GM23248 (cell line): ENCODE measurements at regions not wholly inside any gene's neighbourhood (a gene's known extent, or its start where the extent isn't known, plus 50 kb on each side); places are given as distances from the start of the nearest gene placed in this dataset.
A peak's percentile ranks its signal among the peaks of the same experiment; 100 is the strongest.

Experiments
- DNase-seq: peaks from one replicate; pipeline ENCODE4 v3.0.0-alpha.2; 2015
- H2AFZ ChIP-seq: fragments of 200-600 bp; sonication (generic); 2 replicates; pipeline ENCODE4 v1.6.1; 2016; ENCODE audit warnings: antibody characterized with exemption
- H3F3A ChIP-seq: fragments of 200-600 bp; sonication (generic); 2 replicates; pipeline ENCODE4 v1.6.1; 2016; ENCODE audit warnings: mild to moderate bottlenecking, antibody characterized with exemption, mixed run types; ENCODE audit not compliant: insufficient read depth
- H3K27ac ChIP-seq: fragments of 200-600 bp; sonication (generic); 2 replicates; pipeline ENCODE4 v1.5.1; 2016; ENCODE audit warnings: mild to moderate bottlenecking
- H3K27me3 ChIP-seq: fragments of 200-600 bp; sonication (generic); replicated peaks from 2 replicates; pipeline ENCODE4 v1.6.1; 2016; ENCODE audit warnings: mild to moderate bottlenecking; ENCODE audit not compliant: insufficient read depth
- H3K36me3 ChIP-seq: fragments of 200-600 bp; sonication (generic); 2 replicates; pipeline ENCODE4 v1.6.1; 2016; ENCODE audit warnings: low read depth, mild to moderate bottlenecking
- H3K4me1 ChIP-seq: fragments of 200-600 bp; sonication (generic); 2 replicates; pipeline ENCODE4 v1.6.1; 2016; ENCODE audit warnings: mild to moderate bottlenecking; ENCODE audit not compliant: insufficient read depth
- H3K4me2 ChIP-seq: fragments of 200-600 bp; sonication (generic); one replicate; pipeline ENCODE4 v1.6.1; 2016; ENCODE audit warnings: mild to moderate bottlenecking; ENCODE audit not compliant: unreplicated experiment
- H3K4me3 ChIP-seq: fragments of 200-600 bp; sonication (generic); 2 replicates; pipeline ENCODE4 v1.5.1; 2016; ENCODE audit warnings: mild to moderate bottlenecking
- H3K79me2 ChIP-seq: fragments of 200-600 bp; sonication (generic); 2 replicates; pipeline ENCODE4 v1.6.1; 2016; ENCODE audit warnings: mild to moderate bottlenecking; ENCODE audit not compliant: insufficient read depth
- H3K9ac ChIP-seq: fragments of 200-600 bp; sonication (generic); 2 replicates; pipeline ENCODE4 v1.6.1; 2016; ENCODE audit warnings: mild to moderate bottlenecking
- H3K9me2 ChIP-seq: fragments of 200-600 bp; sonication (generic); 2 replicates; pipeline ENCODE4 v1.6.1; 2016; ENCODE audit warnings: mixed run types, mild to moderate bottlenecking, moderate library complexity; ENCODE audit not compliant: insufficient read depth
- H3K9me3 ChIP-seq: fragments of 200-600 bp; sonication (generic); one replicate; pipeline ENCODE4 v1.6.1; 2017; ENCODE audit warnings: low read depth
- H4K20me1 ChIP-seq: fragments of 200-600 bp; sonication (generic); 2 replicates; pipeline ENCODE4 v1.6.0; 2016; ENCODE audit not compliant: insufficient read depth
- EZH2 ChIP-seq: fragments of 200-600 bp; sonication (generic); IDR thresholded peaks from 2 replicates; pipeline ENCODE4 v1.6.1; 2018; ENCODE audit warnings: antibody characterized with exemption, mild to moderate bottlenecking; ENCODE audit not compliant: insufficient read depth, poor library complexity, severe bottlenecking
- EZH2phosphoT487 ChIP-seq: fragments of 200-600 bp; sonication (generic); IDR thresholded peaks from 2 replicates; pipeline ENCODE4 v1.6.1; 2018; ENCODE audit warnings: antibody characterized with exemption, moderate library complexity, mild to moderate bottlenecking, low read depth; ENCODE audit not compliant: insufficient read depth
- WGBS, 2 experiments: methylation state at CpG; one replicate each; pipeline ENCODE4 v1.1.6; 2015 to 2017; ENCODE audit warnings: low lambda C conversion rate in 2 of 2, low coverage in 1 of 2; ENCODE audit errors: missing lambda C conversion rate in 2 of 2; 5-methylcytosine and 5-hydroxymethylcytosine counted together
- in situ Hi-C: fragments of 300-500 bp; cut with MboI; formaldehyde crosslinking; loops from 2 replicates; pipeline ENCODE4 v1.15.0; 2020

DNA sequence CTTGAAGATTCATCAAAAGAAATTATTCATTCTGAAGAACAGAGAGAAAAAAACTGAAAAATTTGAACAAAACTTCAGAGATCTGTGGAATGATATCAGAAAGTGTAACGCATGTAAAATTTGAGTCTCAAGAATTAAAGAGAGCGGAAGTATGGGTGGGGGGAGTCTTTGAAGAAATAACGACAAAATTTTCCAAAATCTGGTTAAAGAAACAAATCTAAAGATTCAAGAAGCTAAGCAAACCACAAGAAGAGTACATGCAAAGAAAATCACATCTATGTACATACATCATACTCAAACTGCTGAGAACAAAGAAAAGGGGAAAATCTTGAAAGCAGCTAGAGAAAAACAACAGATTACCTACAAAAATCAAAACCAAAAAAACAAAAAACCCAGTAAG is 149.4 kb upstream of the TBCA start:
- no peak overlapping the region for H3K27ac ChIP-seq
- H3K4me3 ChIP-seq, result no peak overlapping the region
- DNase-seq, result no peak
- H3K36me3 ChIP-seq, result no peaks in the 10 kb centered on the region
- no peaks in the 10 kb centered on the region; the same call in 1 of the 2 replicates for H3F3A ChIP-seq
- no peak overlapping the region for H2AFZ ChIP-seq
- in situ Hi-C loops, result no loop called here
- H4K20me1 ChIP-seq, result no peaks in the 10 kb centered on the region
- H3K9ac ChIP-seq, result no peak overlapping the region
- 75 to 94% methylated on average over 3 of the region's 3 CpGs for WGBS, 2 experiments
- H3K9me3 ChIP-seq, result no peaks in the 10 kb centered on the region
- H3K4me1 ChIP-seq, result peaks cover 5% of the 10 kb centered on the region; the same call in 1 of the 2 replicates
- TF ChIP-seq EZH2phosphoT487 (no peak), EZH2 (no peak)
- no peak overlapping the region for H3K4me2 ChIP-seq
- 0 out of 2 replicates have a peak, but pooled peaks cover 8% of the 10 kb centered on the region for H3K27me3 ChIP-seq
- H3K9me2 ChIP-seq, result no peaks in the 10 kb centered on the region
- no peaks in the 10 kb centered on the region for H3K79me2 ChIP-seq

DNA sequence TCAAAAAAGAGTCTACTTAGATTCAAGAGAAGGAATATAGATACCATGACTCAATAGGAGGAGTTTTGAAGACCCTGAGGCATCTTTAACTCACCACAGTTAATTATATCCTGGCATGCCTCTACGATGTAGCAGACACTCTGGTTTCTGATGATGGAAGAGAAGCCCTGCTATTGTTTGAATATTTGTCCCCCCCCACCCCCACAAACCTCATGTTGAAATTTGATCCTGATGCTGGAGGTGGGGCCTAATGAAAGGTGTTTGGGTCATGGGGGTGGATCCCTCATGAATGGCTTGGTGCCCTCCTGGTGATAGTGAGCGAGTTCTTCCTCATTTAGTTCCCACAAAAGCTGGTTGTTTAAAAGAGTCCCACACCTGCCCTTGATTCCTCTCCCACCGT is 147.9 kb upstream of the TBCA start:
- H4K20me1 ChIP-seq, result no peaks in the 10 kb centered on the region
- no peak overlapping the region for H3K4me3 ChIP-seq
- 32 to 34% methylated on average over 3 of the region's 3 CpGs for WGBS, 2 experiments
- H3K9me3 ChIP-seq, result no peaks in the 10 kb centered on the region
- H3K9me2 ChIP-seq, result no peaks in the 10 kb centered on the region
- TF ChIP-seq EZH2phosphoT487, result no peak
- no peak for TF ChIP-seq EZH2
- H3F3A ChIP-seq, result no peaks in the 10 kb centered on the region; the same call in 1 of the 2 replicates
- H3K27ac ChIP-seq, result no peak overlapping the region
- peak; percentile 27 for DNase-seq
- H2AFZ ChIP-seq, result no peak overlapping the region
- H3K4me1 ChIP-seq, result peaks cover 5% of the 10 kb centered on the region; the same call in 1 of the 2 replicates
- H3K36me3 ChIP-seq, result no peaks in the 10 kb centered on the region
- no peak overlapping the region for H3K9ac ChIP-seq
- in situ Hi-C loops, result no loop called here
- H3K79me2 ChIP-seq, result no peaks in the 10 kb centered on the region
- no peaks in the 10 kb centered on the region for H3K27me3 ChIP-seq
- H3K4me2 ChIP-seq, result no peak overlapping the region

DNA sequence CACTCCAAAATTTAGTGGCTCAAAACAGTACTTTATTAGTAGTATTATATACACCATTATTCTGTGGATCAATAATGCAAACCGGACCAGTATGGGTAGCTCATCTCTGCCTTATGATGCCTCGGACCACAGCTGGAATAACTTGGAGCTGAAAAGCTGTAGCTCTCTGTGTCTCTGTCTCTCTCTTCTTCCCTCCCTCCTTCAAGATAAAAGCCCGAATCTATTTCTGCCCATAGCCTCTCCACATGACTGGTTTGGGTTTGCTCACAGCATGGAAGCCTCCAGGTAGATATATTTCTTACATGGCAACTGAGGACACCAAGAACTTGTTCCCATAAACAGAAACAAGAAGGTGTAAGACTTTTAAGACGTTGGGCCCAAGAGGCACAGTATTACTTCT is 147.5 kb upstream of the TBCA start:
- H3K9ac ChIP-seq, result no peak overlapping the region
- H3K9me2 ChIP-seq, result no peaks in the 10 kb centered on the region
- H3K27ac ChIP-seq, result no peak overlapping the region
- no peak overlapping the region for H3K4me2 ChIP-seq
- no peaks in the 10 kb centered on the region for H3K36me3 ChIP-seq
- no peaks in the 10 kb centered on the region for H3K9me3 ChIP-seq
- H3K4me1 ChIP-seq, result peaks cover 5% of the 10 kb centered on the region; the same call in 1 of the 2 replicates
- WGBS, 2 experiments, result 54 to 64% methylated on average over 4 of the region's 4 CpGs
- H2AFZ ChIP-seq, result 0 out of 2 replicates have a peak overlapping the region, but pooled peaks have one; percentile 22
- no peak for DNase-seq
- TF ChIP-seq EZH2phosphoT487, result no peak
- no peak for TF ChIP-seq EZH2
- H3K4me3 ChIP-seq, result no peak overlapping the region
- H4K20me1 ChIP-seq, result no peaks in the 10 kb centered on the region
- no peaks in the 10 kb centered on the region for H3K79me2 ChIP-seq
- no peaks in the 10 kb centered on the region for H3K27me3 ChIP-seq
- in situ Hi-C loops, result no loop called here
- H3F3A ChIP-seq, result no peaks in the 10 kb centered on the region; the same call in 1 of the 2 replicates

DNA sequence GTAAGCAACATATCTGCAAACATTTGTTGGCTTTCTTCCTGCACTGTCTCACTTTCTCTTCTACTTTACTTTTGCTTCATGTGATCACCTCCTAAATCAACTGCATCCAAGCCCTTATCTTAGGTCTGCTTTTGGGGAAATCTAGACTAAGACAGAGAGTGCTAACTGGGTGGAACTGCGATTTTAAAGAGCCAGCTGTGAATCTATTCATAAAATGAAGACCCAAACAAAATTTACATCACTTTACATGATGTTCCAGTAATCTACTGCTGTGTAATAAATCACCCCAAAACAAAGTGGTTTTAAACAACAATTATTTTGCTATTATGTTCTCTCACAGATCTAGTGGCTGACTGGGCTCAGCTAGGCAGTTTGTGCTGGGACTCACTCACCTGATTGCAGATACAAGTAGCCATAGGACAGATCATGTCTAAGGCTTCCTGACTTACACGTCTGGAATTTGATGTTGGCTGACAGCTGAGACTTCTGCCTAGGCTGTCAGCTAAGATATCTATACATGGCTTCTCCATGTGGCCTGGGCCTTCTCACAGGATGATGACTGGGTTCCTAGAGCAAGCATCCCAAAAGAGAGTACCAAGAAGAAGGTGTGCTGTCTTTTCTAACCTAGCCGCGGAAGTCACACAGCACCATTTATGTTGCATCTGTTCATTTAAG is 145.1 kb upstream of the TBCA start:
- Histone ChIP-seq H3K27me3 (no peaks in the 10 kb centered on the region), H2AFZ (no peak overlapping the region), H3K9me3 (no peaks in the 10 kb centered on the region), H3K27ac (no peak overlapping the region), H4K20me1 (no peaks in the 10 kb centered on the region), H3K79me2 (no peaks in the 10 kb centered on the region), H3K36me3 (no peaks in the 10 kb centered on the region), H3F3A (no peaks in the 10 kb centered on the region; the same call in 1 of the 2 replicates), H3K4me3 (no peak overlapping the region), H3K9ac (no peak overlapping the region), H3K4me1 (peaks cover 5% of the 10 kb centered on the region; the same call in 1 of the 2 replicates), H3K9me2 (no peaks in the 10 kb centered on the region), H3K4me2 (no peak overlapping the region)
- DNase-seq, result no peak
- in situ Hi-C loops, result no loop called here
- 74 to 81% methylated on average over 4 of the region's 4 CpGs for WGBS, 2 experiments
- no peak for TF ChIP-seq EZH2phosphoT487
- no peak for TF ChIP-seq EZH2
